WTC11 (cell line): ENCODE measurements at regions not wholly inside any gene's neighbourhood (a gene's known extent, or its start where the extent isn't known, plus 50 kb on each side); places are given as distances from the start of the nearest gene placed in this dataset.

Experiments used
- ATAC-seq: fragments of 200-7000 bp; cut with Tn5 transposase; 2 replicates; pipeline ENCODE4 v1.10.0; 2021; ENCODE audit warnings: mild to moderate bottlenecking, moderate library complexity
- CTCF ChIA-PET: fragments of 300-600 bp; sonication (Branson Sonifier 250); formaldehyde crosslinking; loops from one replicate; lab custom pipeline; 2021; ENCODE audit warnings: antibody characterized with exemption; lab: Charles Lee
- POLR2A ChIA-PET: fragments of 350-600 bp; sonication (Branson Sonifier 250); formaldehyde crosslinking; loops from one replicate; lab custom pipeline; 2021; ENCODE audit warnings: antibody characterized with exemption; lab: Charles Lee
- DNase-seq: peaks from one replicate; pipeline ENCODE4 v3.0.0; 2021; ENCODE audit warnings: low spot score
- H3K27ac Mint-ChIP-seq: 2 replicates; pipeline ENCODE4 v1.8.0; 2021; ENCODE audit warnings: mixed read lengths
- H3K27me3 Mint-ChIP-seq: 2 replicates; pipeline ENCODE4 v1.8.0; 2021; ENCODE audit warnings: low read depth, mild to moderate bottlenecking, moderate library complexity, mixed read lengths
- H3K36me3 Mint-ChIP-seq: 2 replicates; pipeline ENCODE4 v1.8.0; 2021; ENCODE audit warnings: mixed read lengths
- H3K4me1 Mint-ChIP-seq: 2 replicates; pipeline ENCODE4 v1.8.0; 2022; ENCODE audit warnings: mixed read lengths
- H3K4me3 Mint-ChIP-seq: 2 replicates; pipeline ENCODE4 v1.8.0; 2021; ENCODE audit warnings: mild to moderate bottlenecking, moderate library complexity, mixed read lengths
- H3K9me3 Mint-ChIP-seq: 2 replicates; pipeline ENCODE4 v1.8.0; 2021; ENCODE audit warnings: mixed read lengths
- ATF3 ChIP-seq: sonication (generic); formaldehyde crosslinking; conservative IDR thresholded peaks from 2 replicates; pipeline ENCODE4 v1.8.1; 2022; ENCODE audit warnings: mild to moderate bottlenecking, missing genetic modification reagents
- E2F1 ChIP-seq: sonication (generic); formaldehyde crosslinking; IDR thresholded peaks from 2 replicates; pipeline ENCODE4 v1.8.0; 2022; ENCODE audit warnings: mild to moderate bottlenecking, missing genetic modification reagents
- ETV6 ChIP-seq: sonication (generic); formaldehyde crosslinking; IDR thresholded peaks from 2 replicates; pipeline ENCODE4 v1.8.1; 2022; ENCODE audit warnings: mild to moderate bottlenecking, missing genetic modification reagents
- FOXP1 ChIP-seq: sonication (generic); formaldehyde crosslinking; IDR thresholded peaks from 2 replicates; pipeline ENCODE4 v1.8.0; 2022; ENCODE audit warnings: missing genetic modification reagents, mild to moderate bottlenecking, moderate library complexity, borderline replicate concordance
- FOXP4 ChIP-seq: sonication (generic); formaldehyde crosslinking; IDR thresholded peaks from 2 replicates; pipeline ENCODE4 v1.8.0; 2022; ENCODE audit warnings: mild to moderate bottlenecking, missing genetic modification reagents
- GRHL2 ChIP-seq: fragments of 250-450 bp; sonication (Bioruptor Pico); IDR thresholded peaks from 2 replicates; pipeline ENCODE4 v1.8.0; 2022; ENCODE audit warnings: mild to moderate bottlenecking, moderate library complexity; ENCODE audit not compliant: insufficient replicate concordance, severe bottlenecking
- IRF1 ChIP-seq: sonication (generic); formaldehyde crosslinking; IDR thresholded peaks from 2 replicates; pipeline ENCODE4 v1.8.0; 2023; ENCODE audit warnings: missing genetic modification reagents
- IRF2 ChIP-seq: sonication (generic); formaldehyde crosslinking; IDR thresholded peaks from 2 replicates; pipeline ENCODE4 v1.8.0; 2022; ENCODE audit warnings: low read depth, missing genetic modification reagents, borderline replicate concordance
- MLX ChIP-seq: sonication (generic); formaldehyde crosslinking; IDR thresholded peaks from 2 replicates; pipeline ENCODE4 v1.8.1; 2023; ENCODE audit warnings: mild to moderate bottlenecking, missing genetic modification reagents, moderate library complexity
- OVOL2 ChIP-seq: fragments of 250-450 bp; sonication (Bioruptor Pico); IDR thresholded peaks from 2 replicates; pipeline ENCODE4 v1.9.0; 2021; ENCODE audit warnings: mild to moderate bottlenecking, borderline replicate concordance
- SP1 ChIP-seq: sonication (generic); formaldehyde crosslinking; conservative IDR thresholded peaks from 2 replicates; pipeline ENCODE4 v1.8.1; 2022; ENCODE audit warnings: missing genetic modification reagents
- TCF7 ChIP-seq: sonication (generic); formaldehyde crosslinking; IDR thresholded peaks from 2 replicates; pipeline ENCODE4 v1.8.0; 2022; ENCODE audit warnings: mild to moderate bottlenecking, low read depth, missing genetic modification reagents, moderate library complexity
- TEAD1 ChIP-seq: sonication (generic); formaldehyde crosslinking; IDR thresholded peaks from 2 replicates; pipeline ENCODE4 v1.8.0; 2022; ENCODE audit warnings: mild to moderate bottlenecking, missing genetic modification reagents
- TP53 ChIP-seq: sonication (generic); formaldehyde crosslinking; IDR thresholded peaks from 2 replicates; pipeline ENCODE4 v1.8.1; 2023; ENCODE audit warnings: mild to moderate bottlenecking, missing genetic modification reagents
- USF2 ChIP-seq: sonication (generic); formaldehyde crosslinking; IDR thresholded peaks from 2 replicates; pipeline ENCODE4 v1.8.1; 2023; ENCODE audit warnings: mild to moderate bottlenecking, missing genetic modification reagents, moderate library complexity
- ZBTB43 ChIP-seq: sonication (generic); formaldehyde crosslinking; IDR thresholded peaks from 2 replicates; pipeline ENCODE4 v1.8.1; 2023; ENCODE audit warnings: mild to moderate bottlenecking, missing genetic modification reagents
- ZNF232 ChIP-seq: sonication (generic); formaldehyde crosslinking; IDR thresholded peaks from 2 replicates; pipeline ENCODE4 v1.8.0; 2022; ENCODE audit warnings: mild to moderate bottlenecking, missing genetic modification reagents
- ZNF416 ChIP-seq: fragments of 250-450 bp; sonication (Bioruptor Pico); IDR thresholded peaks from 2 replicates; pipeline ENCODE4 v1.9.0; 2021; ENCODE audit warnings: mild to moderate bottlenecking, inconsistent platforms
- ZNF425 ChIP-seq: fragments of 250-450 bp; sonication (Bioruptor Pico); conservative IDR thresholded peaks from 2 replicates; pipeline ENCODE4 v1.9.0; 2021; ENCODE audit warnings: mild to moderate bottlenecking
- ZNF532 ChIP-seq: fragments of 250-450 bp; sonication (Bioruptor Pico); IDR thresholded peaks from 2 replicates; pipeline ENCODE4 v1.9.0; 2021; ENCODE audit warnings: mild to moderate bottlenecking, borderline replicate concordance

- TF ChIP-seq ATF3 (no peak), ZNF416 (CRISPR knock-in tag) (no peak), MLX (no peak), ZBTB43 (CRISPR knock-in tag) (no peak), ETV6 (CRISPR knock-in tag) (no peak), TP53 (CRISPR knock-in tag) (no peak), USF2 (CRISPR knock-in tag) (no peak), FOXP4 (CRISPR knock-in tag) (no peak), TEAD1 (CRISPR knock-in tag) (no peak)
These were observed 109.3 kb upstream of the IFNG-AS1 start (continued) for GRCh38 chr12:67879937-67880336.

- no peak for DNase-seq
- CTCF ChIA-PET = no interaction called here
- Mint-ChIP-seq H3K4me3 (no peak overlapping the region), H3K27ac (no peak overlapping the region), H3K4me1 (peaks cover 42% of the 10 kb centered on the region), H3K9me3 (no peaks in the 10 kb centered on the region), H3K36me3 (no peaks in the 10 kb centered on the region), H3K27me3 (no peaks in the 10 kb centered on the region)
- POLR2A ChIA-PET = no interaction called here
- ATAC-seq = no peak
- no peak for TF ChIP-seq E2F1
- TF ChIP-seq FOXP4 (CRISPR knock-in tag) = no peak
- no peak for TF ChIP-seq SP1 (CRISPR knock-in tag)
- no peak for TF ChIP-seq FOXP1 (CRISPR knock-in tag)
- TF ChIP-seq OVOL2 (CRISPR knock-in tag) = no peak
- no peak for TF ChIP-seq ZNF232
- TF ChIP-seq IRF2 (CRISPR knock-in tag) = no peak
- no peak for TF ChIP-seq GRHL2 (CRISPR knock-in tag)
- no peak for TF ChIP-seq ZNF532 (CRISPR knock-in tag)
- no peak for TF ChIP-seq IRF1
- no peak for TF ChIP-seq TCF7 (CRISPR knock-in tag)
- TF ChIP-seq ZNF425 (CRISPR knock-in tag) = no peak
These were observed 107.7 kb upstream of the IFNG-AS1 start for GRCh38 chr12:67881565-67881964.
